HG03520 (cell line): ENCODE measurements at regions not wholly inside any gene's neighbourhood (a gene's known extent, or its start where the extent isn't known, plus 50 kb on each side); places are given as distances from the start of the nearest gene placed in this dataset.

ENCODE experiments used
- ATAC-seq: cut with Tn5 transposase; IDR thresholded peaks from one replicate; pipeline ENCODE4 v1.9.1; 2021; ENCODE audit warnings: mild to moderate bottlenecking, moderate library complexity; ENCODE audit not compliant: unreplicated experiment

DNA sequence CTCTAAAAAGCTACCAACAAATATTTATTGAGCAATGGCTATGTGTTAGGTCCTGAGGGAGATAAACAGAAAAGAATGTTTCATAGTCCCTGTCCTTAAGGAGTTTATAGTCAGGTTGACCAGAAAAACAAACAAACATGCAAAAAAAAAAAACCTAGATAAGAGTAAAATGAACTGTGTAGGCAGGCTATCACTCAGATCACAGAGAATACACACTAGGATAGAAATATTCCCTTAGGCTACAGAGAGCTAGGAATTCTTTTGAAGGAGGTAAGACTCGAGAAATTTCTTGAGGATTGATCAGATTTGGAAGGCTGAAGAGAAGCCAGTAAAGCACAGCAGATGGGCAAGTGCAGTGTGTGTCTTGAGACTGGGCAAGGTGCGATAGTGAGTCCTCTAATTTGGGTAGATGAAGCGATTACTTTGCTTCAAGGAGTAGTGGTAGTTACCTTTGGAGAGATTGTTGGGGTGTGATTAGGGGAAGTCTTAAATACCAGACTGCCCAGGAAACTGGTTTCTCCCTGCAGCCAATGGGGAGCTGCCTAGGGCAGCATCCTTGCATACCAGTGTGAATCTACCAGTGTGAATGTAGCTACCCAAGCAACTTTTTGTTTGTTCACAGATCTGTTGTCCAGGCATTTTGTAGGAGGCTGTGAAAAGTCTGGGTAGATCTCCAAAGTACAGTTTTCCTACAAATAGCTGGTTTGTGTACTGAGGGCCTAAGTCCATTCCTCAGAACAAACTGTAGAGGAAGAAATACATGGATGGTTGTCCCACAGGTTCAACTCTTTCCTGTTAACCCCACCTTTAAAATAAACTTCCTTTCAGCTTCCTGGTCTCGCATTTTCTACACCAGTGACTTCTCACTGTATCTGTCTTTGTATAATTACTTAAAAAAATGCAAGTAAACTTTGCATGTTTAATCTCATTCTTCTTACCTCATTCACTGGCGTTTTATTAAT is 314.1 kb downstream of the KLF5 start:
- no peak for ATAC-seq

DNA sequence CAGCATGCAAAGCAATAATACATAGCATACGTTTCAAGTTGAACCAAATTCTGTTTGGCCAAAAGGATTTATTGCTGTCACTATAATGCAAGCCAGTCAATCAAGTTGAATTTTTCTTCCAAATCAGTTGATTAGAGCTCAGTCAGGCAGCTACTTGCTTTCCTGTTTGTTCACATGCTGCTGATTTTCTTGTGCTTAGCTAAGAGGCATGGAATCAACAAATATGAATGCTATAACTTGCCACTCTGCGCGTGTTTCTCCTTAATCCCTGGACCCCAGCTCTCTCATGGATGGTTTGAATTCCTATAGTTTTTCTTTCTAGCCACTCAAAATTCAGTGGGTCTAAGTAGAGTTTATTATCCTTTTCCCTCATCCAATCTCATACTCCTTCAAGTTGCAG is 311.3 kb downstream of the KLF5 start:
- no peak for ATAC-seq

DNA sequence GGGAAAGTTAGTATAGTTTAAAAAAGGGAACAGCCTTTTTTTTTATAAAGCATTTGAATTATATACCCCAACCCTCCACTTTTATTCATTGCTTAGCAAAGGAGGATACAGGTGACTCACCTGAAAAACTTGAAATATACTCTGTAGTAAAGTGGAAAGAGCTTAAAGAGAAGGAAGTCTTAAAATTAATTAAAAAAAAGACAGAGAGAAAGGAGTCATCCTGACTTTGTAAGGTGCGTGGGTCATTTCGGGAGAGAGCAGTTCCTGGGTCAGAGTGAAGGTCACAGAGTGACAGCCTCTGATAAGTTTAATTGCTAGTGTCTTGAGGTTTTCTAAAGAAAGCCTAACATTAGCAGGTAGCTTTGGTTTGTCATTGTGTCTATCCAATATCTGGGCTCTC is 310.3 kb downstream of the KLF5 start:
- no peak for ATAC-seq

DNA sequence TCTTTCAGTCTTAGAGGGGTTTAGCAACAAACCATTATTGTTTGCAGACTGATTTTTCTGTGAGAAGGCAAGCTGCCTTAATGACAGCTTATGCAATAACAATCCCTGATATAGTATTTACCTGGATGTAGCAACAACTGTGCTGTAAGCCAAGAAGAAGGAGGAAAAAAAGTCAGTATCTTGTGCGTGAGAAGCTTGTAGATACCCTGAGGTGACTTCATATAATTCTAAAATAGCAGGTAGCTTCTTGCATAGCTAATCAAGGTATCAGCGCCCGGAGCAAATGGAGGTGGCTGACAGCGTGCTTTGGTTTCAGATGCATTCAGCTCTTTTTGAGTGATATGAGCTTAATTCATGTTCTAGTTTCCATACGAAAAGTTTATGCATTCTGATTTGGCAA is 309.8 kb downstream of the KLF5 start:
- ATAC-seq: no peak

DNA sequence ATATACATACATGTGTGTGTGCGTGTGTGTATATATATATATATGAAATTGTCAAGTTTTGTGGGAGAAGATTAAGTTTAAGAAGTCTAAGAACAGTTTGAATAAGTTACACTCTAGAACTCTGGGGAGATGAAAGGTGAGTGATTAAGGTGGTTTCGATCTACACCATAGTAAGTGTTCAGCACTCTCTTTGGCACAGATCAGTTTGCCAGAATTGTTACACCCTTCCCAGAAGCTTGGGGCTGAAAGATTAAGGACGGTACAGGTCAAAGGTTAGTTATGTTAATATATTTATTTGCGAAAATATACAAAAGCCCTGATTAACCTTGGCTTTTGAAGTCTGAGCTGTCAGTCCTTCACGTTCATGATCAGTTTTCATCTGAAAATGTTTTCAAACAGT is 309.1 kb downstream of the KLF5 start:
- no peak for ATAC-seq

DNA sequence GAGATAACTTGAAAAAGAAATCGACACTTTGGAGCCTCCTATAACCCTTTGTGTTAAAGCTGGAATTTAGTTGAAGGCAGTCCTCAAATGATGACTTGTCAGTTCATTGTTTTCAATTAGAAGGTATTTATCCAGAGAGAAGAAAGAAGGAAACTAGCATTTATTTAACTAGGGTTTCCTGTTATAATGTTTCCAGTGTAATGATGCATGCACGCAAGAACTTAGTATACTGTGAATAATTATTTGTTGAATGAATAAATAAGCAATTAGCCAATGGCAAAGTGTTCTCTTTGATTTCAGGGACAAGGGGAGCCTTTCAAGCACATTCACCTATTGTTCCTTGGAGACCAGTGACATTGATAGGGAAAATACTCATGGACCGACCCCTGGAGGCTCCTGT is 307.4 kb downstream of the KLF5 start:
- no peak for ATAC-seq

DNA sequence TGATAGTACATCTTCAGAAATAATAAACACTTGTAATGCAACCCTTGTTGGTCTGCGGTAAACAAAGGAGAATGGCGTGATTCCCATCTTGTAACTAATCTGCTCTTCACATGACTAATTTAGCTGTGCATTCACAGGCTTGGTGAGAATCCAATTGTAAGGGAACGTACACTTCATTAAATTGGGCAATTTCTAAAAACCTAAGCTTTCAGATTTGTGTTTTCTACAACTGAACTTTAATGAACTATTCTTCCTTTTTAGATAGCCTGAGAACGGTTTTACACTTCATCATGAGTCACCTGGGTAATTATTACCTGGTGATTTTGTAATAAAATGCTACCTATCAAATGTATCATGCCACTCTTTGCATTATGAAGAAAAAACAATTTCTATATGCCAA is 306.9 kb downstream of the KLF5 start:
- ATAC-seq: no peak

DNA sequence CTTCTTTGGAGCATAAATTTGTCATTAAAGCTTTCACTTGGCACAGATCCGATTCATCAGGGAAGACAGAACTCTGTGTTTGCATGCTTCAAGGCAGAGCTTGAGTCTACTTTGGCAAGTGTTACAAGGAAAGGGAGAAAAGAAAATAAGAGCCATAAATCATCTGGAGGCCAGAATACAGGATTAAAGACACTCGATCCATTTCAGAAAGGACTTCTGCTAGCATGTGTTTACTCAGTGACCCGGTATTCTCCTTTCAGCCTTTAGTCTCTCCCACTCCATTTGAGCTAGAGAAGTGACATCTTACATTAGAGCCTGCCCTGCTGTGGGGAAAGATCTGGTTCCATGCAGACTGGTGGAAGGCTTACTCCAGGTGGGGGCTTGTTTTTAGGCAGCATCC is 306.4 kb downstream of the KLF5 start:
- ATAC-seq: no peak

DNA sequence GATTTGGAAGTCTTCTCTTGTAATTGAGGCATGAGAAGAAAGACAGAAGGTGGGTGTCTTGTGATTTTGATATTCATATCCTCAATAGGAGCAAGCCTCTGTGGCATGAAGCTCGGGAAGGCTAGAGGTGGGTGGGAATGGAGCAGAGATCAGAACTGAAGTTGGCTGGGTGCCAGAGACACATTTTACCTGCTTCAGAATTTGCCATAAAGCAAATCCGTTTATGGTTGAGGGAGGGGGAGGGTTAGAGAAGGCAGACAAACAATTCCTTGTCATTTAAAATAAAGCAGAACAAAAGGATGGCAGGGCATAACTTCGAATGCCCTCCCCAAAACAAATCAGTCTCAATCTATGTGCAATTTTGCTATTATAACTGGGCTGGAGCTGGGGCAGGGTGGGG is 305.9 kb downstream of the KLF5 start:
- ATAC-seq: no peak

DNA sequence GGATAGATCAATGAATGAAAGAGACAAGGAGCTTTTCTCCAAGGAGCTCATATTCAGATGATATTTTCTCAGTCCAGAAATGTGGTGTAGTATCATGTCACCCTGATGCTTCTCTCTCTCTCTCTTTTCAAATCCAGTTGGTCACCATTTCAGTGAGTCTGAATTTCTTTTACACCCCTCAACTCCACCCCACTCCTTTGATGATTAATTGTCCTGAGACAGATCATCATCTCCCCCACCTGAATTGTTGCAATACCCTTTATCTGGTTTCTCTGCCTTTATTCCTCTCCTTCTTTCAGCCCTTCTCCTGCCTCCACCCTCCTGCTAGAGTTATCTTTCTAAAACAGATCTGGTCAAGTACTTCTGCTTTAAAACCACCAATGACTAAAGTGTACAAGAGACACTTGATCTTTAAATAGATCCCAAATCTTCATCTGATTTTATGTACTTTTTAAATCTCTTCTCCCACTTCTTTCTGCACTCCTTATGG is 299.8 kb downstream of the KLF5 start:
- no peak for ATAC-seq

DNA sequence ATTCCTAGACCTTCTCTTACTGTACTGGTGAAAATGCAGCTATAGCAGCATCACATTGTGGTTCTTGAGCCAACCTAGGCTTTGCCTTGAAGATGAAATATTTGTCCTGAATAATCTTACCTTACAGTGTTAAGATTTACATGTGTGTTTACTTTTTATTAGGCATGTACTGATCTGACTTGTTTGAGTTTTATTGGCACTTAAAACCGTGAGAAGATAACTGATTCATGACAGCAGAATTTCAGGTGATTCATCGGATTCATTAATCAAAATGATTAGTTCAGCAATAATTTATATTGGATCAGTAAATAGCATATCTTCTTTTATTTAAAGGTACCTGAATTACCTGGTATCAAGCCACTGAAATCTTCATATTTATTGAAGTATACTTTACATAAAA is 296.3 kb downstream of the KLF5 start:
- no peak for ATAC-seq

DNA sequence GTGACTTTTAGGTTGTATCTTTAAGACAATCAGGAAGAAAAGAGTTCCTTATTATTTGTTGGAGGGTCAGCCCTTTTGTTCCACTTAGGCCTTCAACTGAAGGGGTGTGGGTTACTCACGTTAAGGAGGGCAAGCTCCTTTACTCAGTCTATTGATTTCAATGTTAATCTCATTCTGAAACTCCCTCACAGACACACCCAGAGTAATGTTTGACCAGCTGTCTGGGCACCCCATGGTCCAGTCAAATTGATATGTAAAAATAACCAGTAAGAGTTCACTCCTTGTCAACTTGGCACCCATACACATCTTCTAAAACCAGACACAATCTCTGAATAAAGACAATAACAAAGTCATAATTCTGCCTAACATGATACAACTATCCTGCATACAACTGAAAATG is 292.9 kb downstream of the KLF5 start:
- no peak for ATAC-seq

DNA sequence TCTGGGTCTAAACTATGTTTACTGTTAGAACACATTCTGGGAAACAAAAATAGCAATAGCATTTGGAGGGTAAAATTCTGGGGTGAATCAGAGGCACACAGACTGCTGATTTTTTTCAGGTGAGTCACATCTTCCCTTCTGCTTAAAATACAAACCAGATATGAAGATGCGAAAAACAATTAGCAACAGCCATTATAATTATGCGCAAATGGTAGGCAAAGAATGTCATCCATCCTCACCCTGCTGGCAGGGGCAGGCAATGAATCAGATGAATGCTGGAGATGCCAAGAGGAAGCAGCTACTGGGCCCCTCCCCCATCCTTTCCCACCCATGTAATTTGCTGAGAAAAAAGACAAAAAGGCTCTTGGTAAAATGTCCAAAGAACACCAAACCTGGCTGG is 282.9 kb downstream of the KLF5 start:
- no peak for ATAC-seq

DNA sequence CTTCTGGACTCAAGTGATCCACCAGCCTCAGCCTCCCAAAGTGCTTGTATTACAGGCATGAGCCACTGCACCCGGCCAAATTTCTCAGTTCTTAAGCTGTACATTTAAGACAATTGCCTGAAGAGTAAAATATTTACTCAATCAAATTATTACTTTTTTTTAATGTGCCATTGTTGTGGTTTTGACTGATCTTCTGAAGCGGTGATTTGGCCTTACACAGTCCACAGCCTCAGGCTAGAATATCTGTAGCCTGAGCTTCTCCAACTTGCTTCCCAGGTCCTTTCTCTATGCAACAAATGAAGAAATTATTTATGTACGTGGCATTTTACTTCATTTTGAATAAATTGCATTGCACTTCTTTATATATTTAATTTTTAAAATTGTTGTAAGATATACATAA is 281.3 kb downstream of the KLF5 start:
- no peak for ATAC-seq

DNA sequence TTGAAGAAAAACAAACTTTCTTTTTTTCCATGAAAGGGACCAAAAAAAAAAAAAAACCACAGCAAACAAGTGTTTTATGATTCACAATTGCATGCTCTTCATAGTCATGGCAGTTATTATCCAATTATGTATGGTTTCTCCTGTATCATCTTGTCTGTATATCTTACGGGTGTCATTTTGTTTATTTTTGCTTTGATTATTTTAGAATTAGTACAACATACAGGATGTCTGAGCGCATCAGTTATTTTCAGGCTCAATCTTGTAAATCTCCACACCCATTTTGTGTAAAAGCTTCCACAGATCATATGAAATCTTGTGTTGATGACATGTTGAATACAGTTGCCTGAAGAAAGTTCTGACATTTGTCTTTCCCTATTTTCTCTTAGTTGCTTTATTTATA is 280.3 kb downstream of the KLF5 start:
- ATAC-seq: no peak

DNA sequence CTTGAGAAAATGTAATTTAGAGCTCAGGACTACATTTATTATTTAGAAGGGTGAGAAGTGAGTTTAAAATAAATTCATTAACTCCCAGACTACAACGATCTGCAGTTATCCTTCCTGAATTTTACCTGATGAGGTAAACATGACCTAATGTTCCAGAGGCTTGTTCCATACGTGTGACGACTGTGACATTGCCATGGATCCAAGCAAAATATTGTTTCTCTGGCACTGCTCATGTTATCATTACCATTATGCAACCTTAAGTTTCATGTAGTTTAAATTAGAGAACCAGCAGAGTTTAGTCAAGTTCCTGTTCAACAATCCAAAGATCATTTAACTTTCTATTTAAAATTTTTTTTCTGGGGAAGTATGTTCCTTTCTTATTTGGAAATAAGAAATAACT is 279.6 kb downstream of the KLF5 start:
- no peak for ATAC-seq

DNA sequence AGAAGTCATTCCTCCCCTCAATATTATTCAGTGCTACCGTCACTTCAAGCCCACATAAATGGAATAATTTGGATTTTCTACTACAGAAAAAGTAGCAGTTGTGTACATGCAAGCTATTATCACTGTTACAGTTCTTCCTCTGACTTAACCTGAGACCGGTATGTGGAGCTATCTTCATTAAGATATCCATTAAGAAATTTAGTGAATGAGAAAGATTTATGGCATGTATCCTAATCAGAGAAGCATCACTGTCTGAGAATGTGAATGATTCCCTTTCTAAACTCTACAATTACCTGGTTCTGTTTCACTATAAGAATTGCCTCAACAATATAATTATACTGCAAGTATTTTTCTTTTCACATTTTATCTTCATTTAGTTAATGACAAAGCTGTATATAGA is 278.7 kb downstream of the KLF5 start:
- no peak for ATAC-seq

DNA sequence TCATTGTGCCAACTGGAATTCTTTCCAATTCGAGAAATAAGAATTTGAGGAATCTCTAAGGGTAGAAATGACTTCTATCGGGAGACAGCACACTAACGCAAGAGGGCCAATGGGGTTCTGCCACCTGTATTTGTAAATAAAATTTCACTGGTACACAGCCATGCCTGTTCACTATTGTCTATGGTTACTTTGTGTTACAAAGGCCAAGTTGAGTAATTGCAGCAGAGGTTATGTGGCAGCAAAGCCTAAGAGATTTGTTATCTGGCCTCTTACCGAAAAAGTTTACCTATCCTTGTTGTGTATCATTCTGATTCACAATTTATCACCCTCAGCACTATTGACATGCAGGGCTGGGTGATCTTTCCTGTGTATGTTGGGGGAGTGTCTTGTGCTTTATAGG is 278.0 kb downstream of the KLF5 start:
- no peak for ATAC-seq

DNA sequence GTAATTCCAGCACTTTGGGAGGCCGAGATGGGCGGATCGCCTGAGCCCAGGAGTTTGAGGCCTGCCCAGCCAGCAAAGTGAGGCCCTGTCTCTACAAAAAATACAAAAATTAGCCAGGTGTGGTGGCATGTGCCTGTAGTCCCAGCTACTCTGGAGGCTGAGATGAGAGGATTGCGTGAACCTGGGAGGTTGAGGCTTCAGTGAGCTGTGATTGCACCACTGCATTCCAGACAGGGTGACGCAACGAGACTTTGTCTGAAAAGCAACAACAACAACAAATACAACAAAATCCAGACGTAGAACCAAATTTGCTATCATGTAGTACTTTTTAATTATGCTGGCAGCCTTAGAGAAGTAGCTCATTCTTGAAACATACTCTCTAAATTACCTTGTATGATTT is 277.1 kb downstream of the KLF5 start:
- no peak for ATAC-seq

DNA sequence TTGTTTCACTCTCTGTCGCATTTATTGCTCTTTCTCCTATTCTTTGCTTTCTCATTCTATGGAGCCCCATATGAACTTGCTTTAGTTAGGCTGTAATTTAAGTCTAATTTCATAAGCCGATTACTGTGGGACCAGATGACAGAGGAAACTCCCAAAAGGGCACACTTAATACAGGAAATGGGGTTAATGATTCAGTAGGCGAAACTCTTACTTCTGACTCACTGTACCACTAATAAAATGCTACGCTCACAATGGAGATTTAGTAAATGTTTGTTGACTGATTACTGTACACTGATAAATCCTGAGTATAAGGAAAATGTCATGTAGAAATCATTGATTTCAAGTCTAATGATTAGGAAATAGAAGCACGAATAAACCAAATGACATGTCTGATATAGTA is 276.4 kb downstream of the KLF5 start:
- ATAC-seq: peak; percentile 93

DNA sequence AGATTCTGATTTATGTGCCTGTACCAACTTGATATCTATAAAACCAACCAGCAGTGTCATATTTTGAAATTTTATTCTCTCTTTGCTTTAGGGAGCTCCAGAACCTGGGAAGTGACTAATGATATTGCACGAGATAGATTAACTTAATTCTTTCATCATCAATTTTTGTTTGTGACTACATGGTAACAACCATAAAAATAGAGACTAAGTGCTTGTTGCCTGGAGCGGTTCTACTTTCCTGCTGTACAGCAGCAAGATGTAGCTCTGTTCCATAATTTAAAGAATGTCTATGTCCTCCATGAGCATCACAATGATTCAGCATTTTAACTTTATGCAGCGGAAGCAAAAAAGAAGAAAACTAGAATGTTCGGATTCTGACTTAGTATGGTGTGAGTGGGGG is 275.6 kb downstream of the KLF5 start:
- no peak for ATAC-seq

DNA sequence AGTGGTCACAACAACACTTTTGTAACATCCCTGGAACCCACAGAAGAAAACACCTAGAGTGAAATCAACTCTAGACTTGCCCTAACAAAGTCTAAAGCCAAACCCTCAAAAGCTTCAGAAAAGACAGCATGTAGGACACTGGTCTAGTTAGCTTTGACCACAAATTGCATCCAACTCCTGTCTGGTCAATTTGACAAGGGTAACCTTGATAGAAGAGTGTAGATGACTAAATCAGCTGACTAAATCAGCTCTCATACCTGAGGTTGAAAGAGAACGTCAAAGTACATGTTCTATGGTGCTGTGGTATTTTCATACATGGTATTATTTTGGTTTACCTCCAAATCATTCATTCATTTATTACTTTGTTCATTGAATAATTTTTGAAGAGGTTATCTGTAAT is 272.8 kb downstream of the KLF5 start:
- no peak for ATAC-seq

DNA sequence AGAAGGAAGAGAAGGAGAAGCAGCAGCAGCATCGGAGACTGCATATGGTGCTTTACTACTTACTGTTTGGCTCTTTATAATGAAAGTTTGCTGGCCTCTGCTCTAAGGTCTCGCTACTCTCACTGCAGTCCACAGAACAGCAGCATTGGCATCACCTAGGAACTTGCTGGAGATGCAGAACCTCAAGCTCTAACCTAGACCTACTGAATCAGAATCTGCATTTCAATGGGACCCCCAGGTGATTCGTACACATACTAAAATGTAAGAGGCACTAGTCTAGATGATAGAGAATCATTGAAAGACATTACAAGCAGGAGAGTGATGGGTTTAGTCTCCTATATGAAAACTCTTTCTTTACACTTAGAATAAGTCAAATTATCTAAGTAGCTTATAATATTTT is 270.6 kb downstream of the KLF5 start:
- no peak for ATAC-seq
